GM23248 (cell line): ENCODE measurements at regions not wholly inside any gene's neighbourhood (a gene's known extent, or its start where the extent isn't known, plus 50 kb on each side); places are given as distances from the start of the nearest gene placed in this dataset.
A peak's percentile ranks its signal among the peaks of the same experiment; 100 is the strongest.

Source experiments
- DNase-seq: peaks from one replicate; pipeline ENCODE4 v3.0.0-alpha.2; 2015
- H2AFZ ChIP-seq: fragments of 200-600 bp; sonication (generic); 2 replicates; pipeline ENCODE4 v1.6.1; 2016; ENCODE audit warnings: antibody characterized with exemption
- H3F3A ChIP-seq: fragments of 200-600 bp; sonication (generic); 2 replicates; pipeline ENCODE4 v1.6.1; 2016; ENCODE audit warnings: mild to moderate bottlenecking, antibody characterized with exemption, mixed run types; ENCODE audit not compliant: insufficient read depth
- H3K27ac ChIP-seq: fragments of 200-600 bp; sonication (generic); 2 replicates; pipeline ENCODE4 v1.5.1; 2016; ENCODE audit warnings: mild to moderate bottlenecking
- H3K27me3 ChIP-seq: fragments of 200-600 bp; sonication (generic); replicated peaks from 2 replicates; pipeline ENCODE4 v1.6.1; 2016; ENCODE audit warnings: mild to moderate bottlenecking; ENCODE audit not compliant: insufficient read depth
- H3K36me3 ChIP-seq: fragments of 200-600 bp; sonication (generic); 2 replicates; pipeline ENCODE4 v1.6.1; 2016; ENCODE audit warnings: low read depth, mild to moderate bottlenecking
- H3K4me1 ChIP-seq: fragments of 200-600 bp; sonication (generic); 2 replicates; pipeline ENCODE4 v1.6.1; 2016; ENCODE audit warnings: mild to moderate bottlenecking; ENCODE audit not compliant: insufficient read depth
- H3K4me2 ChIP-seq: fragments of 200-600 bp; sonication (generic); one replicate; pipeline ENCODE4 v1.6.1; 2016; ENCODE audit warnings: mild to moderate bottlenecking; ENCODE audit not compliant: unreplicated experiment
- H3K4me3 ChIP-seq: fragments of 200-600 bp; sonication (generic); 2 replicates; pipeline ENCODE4 v1.5.1; 2016; ENCODE audit warnings: mild to moderate bottlenecking
- H3K79me2 ChIP-seq: fragments of 200-600 bp; sonication (generic); 2 replicates; pipeline ENCODE4 v1.6.1; 2016; ENCODE audit warnings: mild to moderate bottlenecking; ENCODE audit not compliant: insufficient read depth
- H3K9ac ChIP-seq: fragments of 200-600 bp; sonication (generic); 2 replicates; pipeline ENCODE4 v1.6.1; 2016; ENCODE audit warnings: mild to moderate bottlenecking
- H3K9me2 ChIP-seq: fragments of 200-600 bp; sonication (generic); 2 replicates; pipeline ENCODE4 v1.6.1; 2016; ENCODE audit warnings: mixed run types, mild to moderate bottlenecking, moderate library complexity; ENCODE audit not compliant: insufficient read depth
- H3K9me3 ChIP-seq: fragments of 200-600 bp; sonication (generic); one replicate; pipeline ENCODE4 v1.6.1; 2017; ENCODE audit warnings: low read depth
- H4K20me1 ChIP-seq: fragments of 200-600 bp; sonication (generic); 2 replicates; pipeline ENCODE4 v1.6.0; 2016; ENCODE audit not compliant: insufficient read depth
- EZH2 ChIP-seq: fragments of 200-600 bp; sonication (generic); IDR thresholded peaks from 2 replicates; pipeline ENCODE4 v1.6.1; 2018; ENCODE audit warnings: antibody characterized with exemption, mild to moderate bottlenecking; ENCODE audit not compliant: insufficient read depth, poor library complexity, severe bottlenecking
- EZH2phosphoT487 ChIP-seq: fragments of 200-600 bp; sonication (generic); IDR thresholded peaks from 2 replicates; pipeline ENCODE4 v1.6.1; 2018; ENCODE audit warnings: antibody characterized with exemption, moderate library complexity, mild to moderate bottlenecking, low read depth; ENCODE audit not compliant: insufficient read depth
- WGBS, 2 experiments: methylation state at CpG; one replicate each; pipeline ENCODE4 v1.1.6; 2015 to 2017; ENCODE audit warnings: low lambda C conversion rate in 2 of 2, low coverage in 1 of 2; ENCODE audit errors: missing lambda C conversion rate in 2 of 2; 5-methylcytosine and 5-hydroxymethylcytosine counted together
- in situ Hi-C: fragments of 300-500 bp; cut with MboI; formaldehyde crosslinking; loops from 2 replicates; pipeline ENCODE4 v1.15.0; 2020

DNA sequence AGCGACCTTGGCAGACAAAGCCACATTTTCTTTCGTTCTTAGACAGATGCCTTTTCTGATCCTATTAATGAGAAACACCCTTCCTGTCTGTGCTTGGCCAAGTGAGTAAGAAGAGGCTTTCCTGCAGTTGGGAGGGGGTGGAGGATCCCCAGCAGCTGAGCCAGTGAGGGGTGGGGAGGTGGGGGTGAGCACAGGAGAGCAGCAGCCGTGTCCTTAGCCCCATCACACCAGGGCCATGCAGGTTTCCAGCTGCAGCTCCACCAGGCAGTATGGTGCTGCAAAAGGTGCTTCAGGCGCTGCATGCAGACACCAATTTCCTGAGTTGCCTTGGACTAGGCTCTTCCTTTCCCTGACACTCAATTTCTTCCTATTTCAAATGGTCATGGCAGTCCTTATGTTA is 123.3 kb upstream of the SIX2 start:
- in situ Hi-C loops, result no loop called here
- Histone ChIP-seq H3K27ac (no peak overlapping the region), H3K9me3 (no peaks in the 10 kb centered on the region), H2AFZ (no peak overlapping the region), H4K20me1 (no peaks in the 10 kb centered on the region), H3F3A (peaks cover 15% of the 10 kb centered on the region), H3K79me2 (no peaks in the 10 kb centered on the region), H3K36me3 (no peaks in the 10 kb centered on the region), H3K4me1 (peaks cover 35% of the 10 kb centered on the region), H3K9me2 (no peaks in the 10 kb centered on the region), H3K4me2 (no peak overlapping the region), H3K9ac (no peak overlapping the region), H3K27me3 (no peaks in the 10 kb centered on the region), H3K4me3 (no peak overlapping the region)
- no peak for DNase-seq
- 70% methylated on average over 3 to 4 of the region's 4 CpGs for whole genome bisulfite sequencing, 2 experiments
- TF ChIP-seq EZH2phosphoT487, result no peak
- no peak for TF ChIP-seq EZH2

DNA sequence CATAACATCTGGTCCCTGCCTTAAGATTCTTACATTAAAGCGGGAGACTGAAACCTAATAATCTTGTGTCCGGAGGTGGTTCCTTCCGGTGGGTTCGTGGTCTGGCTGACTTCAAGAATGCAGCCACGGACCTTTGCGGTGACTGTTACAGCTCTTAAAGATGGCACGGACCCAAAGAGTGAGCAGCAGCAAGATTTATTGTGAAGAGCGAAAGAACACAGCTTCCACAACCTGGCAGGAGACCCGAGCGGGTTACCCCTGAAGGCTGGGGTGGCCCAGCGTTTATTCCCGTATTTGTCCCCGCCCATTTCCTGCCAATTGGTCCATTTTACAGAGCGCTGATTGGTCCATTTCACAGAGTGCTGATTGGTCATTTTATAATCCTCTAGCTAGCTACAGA is 122.3 kb upstream of the SIX2 start:
- H3K9me2 ChIP-seq, result no peaks in the 10 kb centered on the region
- H3K4me3 ChIP-seq, result no peak overlapping the region
- H3K4me2 ChIP-seq, result no peak overlapping the region
- DNase-seq, result no peak
- H3K4me1 ChIP-seq, result peaks cover 35% of the 10 kb centered on the region
- no peaks in the 10 kb centered on the region for H3K9me3 ChIP-seq
- no peaks in the 10 kb centered on the region for H3K36me3 ChIP-seq
- no peaks in the 10 kb centered on the region for H3K79me2 ChIP-seq
- H3F3A ChIP-seq, result peaks cover 15% of the 10 kb centered on the region
- TF ChIP-seq EZH2phosphoT487 (no peak), EZH2 (no peak)
- H3K27me3 ChIP-seq, result no peaks in the 10 kb centered on the region
- H2AFZ ChIP-seq, result no peak overlapping the region
- H3K27ac ChIP-seq, result no peak overlapping the region
- in situ Hi-C loops, result no loop called here
- H4K20me1 ChIP-seq, result no peaks in the 10 kb centered on the region
- 94 to 96% methylated on average over 14 of the region's 14 CpGs for WGBS, 2 experiments
- H3K9ac ChIP-seq, result no peak overlapping the region

DNA sequence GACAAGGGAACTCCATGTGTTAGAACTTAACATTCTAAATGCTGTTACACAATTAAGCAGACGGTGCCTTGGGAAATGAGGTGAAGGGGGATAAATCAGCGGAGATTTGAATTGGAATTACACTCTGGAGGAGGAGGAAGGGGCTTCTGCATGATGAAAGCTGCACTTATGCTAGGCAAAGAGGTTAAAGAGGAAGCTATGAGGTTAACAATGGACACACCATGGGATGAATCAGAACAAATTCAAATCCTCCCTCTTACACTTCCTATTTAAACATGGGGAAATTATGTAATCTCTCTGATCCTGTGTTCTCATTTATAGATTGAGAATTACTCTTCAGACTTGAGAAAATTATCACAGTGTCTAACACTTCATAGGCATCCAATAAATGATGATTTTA is 121.5 kb upstream of the SIX2 start:
- no peaks in the 10 kb centered on the region for H3K9me3 ChIP-seq
- 85 to 86% methylated on average over 2 of the region's 2 CpGs for WGBS, 2 experiments
- no peaks in the 10 kb centered on the region for H3K79me2 ChIP-seq
- TF ChIP-seq EZH2, result no peak
- no peak for TF ChIP-seq EZH2phosphoT487
- no peaks in the 10 kb centered on the region for H3K36me3 ChIP-seq
- H3F3A ChIP-seq, result peaks cover 15% of the 10 kb centered on the region
- no peaks in the 10 kb centered on the region for H4K20me1 ChIP-seq
- H3K27ac ChIP-seq, result no peak overlapping the region
- DNase-seq, result peak; percentile 13
- peaks cover 35% of the 10 kb centered on the region for H3K4me1 ChIP-seq
- in situ Hi-C loops, result no loop called here
- no peak overlapping the region for H3K4me2 ChIP-seq
- H3K4me3 ChIP-seq, result no peak overlapping the region
- H3K9ac ChIP-seq, result no peak overlapping the region
- no peaks in the 10 kb centered on the region for H3K27me3 ChIP-seq
- no peak overlapping the region for H2AFZ ChIP-seq
- no peaks in the 10 kb centered on the region for H3K9me2 ChIP-seq

DNA sequence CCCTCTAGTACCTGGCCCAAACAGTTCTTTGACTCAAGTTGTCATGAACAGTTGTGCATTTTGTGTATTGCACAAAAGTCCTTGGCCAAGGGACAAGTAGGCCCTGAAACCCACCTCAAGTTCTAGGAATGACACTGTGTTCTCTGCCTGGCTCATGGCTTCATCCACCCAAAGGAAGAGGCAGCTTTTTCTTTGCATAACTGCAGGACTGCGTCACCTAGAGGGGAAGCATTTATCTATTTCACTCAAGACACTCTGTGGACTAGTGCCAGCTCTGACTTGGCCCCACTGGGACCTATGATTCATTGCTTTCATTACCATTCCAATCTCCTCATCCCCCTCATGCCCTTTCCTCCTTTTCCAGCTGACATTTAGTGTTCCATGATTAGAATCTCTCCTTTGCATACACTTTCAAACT is 119.3 kb upstream of the SIX2 start:
- Histone ChIP-seq H4K20me1 (no peaks in the 10 kb centered on the region), H3K9me2 (no peaks in the 10 kb centered on the region), H3K79me2 (no peaks in the 10 kb centered on the region), H3K4me3 (no peak overlapping the region), H3K4me1 (peaks cover 35% of the 10 kb centered on the region), H3K27ac (peak overlapping the region; percentile 55), H2AFZ (no peak overlapping the region), H3K9ac (no peak overlapping the region), H3K27me3 (no peaks in the 10 kb centered on the region), H3F3A (peaks cover 15% of the 10 kb centered on the region), H3K36me3 (no peaks in the 10 kb centered on the region), H3K9me3 (no peaks in the 10 kb centered on the region), H3K4me2 (peak overlapping the region; percentile 62)
- 0% methylated on average over 1 of the region's 1 CpG for WGBS, 2 experiments
- TF ChIP-seq EZH2 (no peak), EZH2phosphoT487 (no peak)
- DNase-seq, result peak; percentile 96
- in situ Hi-C loops, result no loop called here

DNA sequence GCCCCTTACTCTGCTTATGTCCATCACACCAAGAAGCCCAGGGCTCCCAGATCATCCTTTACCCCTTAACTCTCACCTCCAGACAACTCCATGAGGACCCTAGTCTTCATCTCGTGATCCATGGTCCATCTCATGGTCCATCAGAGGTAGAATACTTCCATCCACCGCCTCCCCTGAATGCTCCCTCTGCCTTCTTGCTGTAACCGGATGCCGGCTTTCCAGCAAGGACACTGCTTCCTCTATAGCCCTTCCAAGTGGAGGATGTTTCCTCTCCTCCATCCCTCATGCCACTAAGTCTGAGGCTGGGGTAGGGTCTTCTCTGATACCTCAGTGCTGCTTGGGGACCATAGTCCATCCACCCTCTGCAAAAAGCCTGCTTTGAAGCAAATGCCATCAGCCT is 118.6 kb upstream of the SIX2 start:
- 95 to 96% methylated on average over 4 of the region's 4 CpGs for WGBS, 2 experiments
- DNase-seq, result no peak
- TF ChIP-seq EZH2 (no peak), EZH2phosphoT487 (no peak)
- Histone ChIP-seq H3K9me3 (no peaks in the 10 kb centered on the region), H3K27ac (no peak overlapping the region), H3K79me2 (no peaks in the 10 kb centered on the region), H2AFZ (no peak overlapping the region), H3K9me2 (no peaks in the 10 kb centered on the region), H3K4me1 (peaks cover 35% of the 10 kb centered on the region), H3K9ac (no peak overlapping the region), H3K4me3 (no peak overlapping the region), H3K36me3 (no peaks in the 10 kb centered on the region), H3F3A (peaks cover 15% of the 10 kb centered on the region), H3K27me3 (no peaks in the 10 kb centered on the region), H3K4me2 (no peak overlapping the region), H4K20me1 (no peaks in the 10 kb centered on the region)
- in situ Hi-C loops, result no loop called here
